CD8-positive, alpha-beta memory T cell (primary cell): ENCODE measurements at regions not wholly inside any gene's neighbourhood (a gene's known extent, or its start where the extent isn't known, plus 50 kb on each side); places are given as distances from the start of the nearest gene placed in this dataset.

ENCODE experiments used
- CTCF ChIA-PET: fragments of 350-600 bp; sonication (Branson Sonifier 250); formaldehyde crosslinking; loops from one replicate; lab custom pipeline; 2021; ENCODE audit warnings: antibody characterized with exemption; lab: Charles Lee
- POLR2A ChIA-PET: fragments of 350-600 bp; sonication (Branson Sonifier 250); formaldehyde crosslinking; loops from one replicate; lab custom pipeline; 2021; ENCODE audit warnings: antibody characterized with exemption; lab: Charles Lee
- DNase-seq, 5 donors: peaks; one replicate each; pipeline versions ENCODE4 v3.0.0 to v3.0.0-alpha.2; 2020 to 2022; ENCODE audit warnings: mixed read lengths in 1 of 5
- H3K27ac ChIP-seq: one replicate; pipeline ENCODE4 v1.7.0; 2013; ENCODE audit warnings: low read depth, mild to moderate bottlenecking, low read length, moderate library complexity
- H3K27me3 ChIP-seq: 2 replicates; pipeline ENCODE4 v1.7.0; 2013; ENCODE audit warnings: low read length, mild to moderate bottlenecking; ENCODE audit not compliant: insufficient read depth, poor library complexity, severe bottlenecking
- H3K36me3 ChIP-seq: 2 replicates; pipeline ENCODE4 v1.7.0; 2013; ENCODE audit warnings: mild to moderate bottlenecking, low read length, moderate library complexity; ENCODE audit not compliant: insufficient read depth
- H3K4me1 ChIP-seq: 2 replicates; pipeline ENCODE4 v1.7.0; 2013; ENCODE audit warnings: mild to moderate bottlenecking, low read length, moderate library complexity; ENCODE audit not compliant: insufficient read depth
- H3K4me3 ChIP-seq: 2 replicates; pipeline ENCODE4 v1.7.0; 2013; ENCODE audit warnings: mild to moderate bottlenecking, low read length
- H3K9me3 ChIP-seq: 2 replicates; pipeline ENCODE4 v1.7.0; 2013; ENCODE audit warnings: mild to moderate bottlenecking, low read length
- H3K27ac Mint-ChIP-seq, 8 donors: one replicate each; pipeline ENCODE4 v1.8.0; 2020 to 2021; ENCODE audit warnings: mixed read lengths in 8 of 8, mild to moderate bottlenecking in 6 of 8, inconsistent platforms in 3 of 8, moderate library complexity in 3 of 8
- H3K27me3 Mint-ChIP-seq, 2 donors: one replicate each; pipeline ENCODE4 v1.8.0; 2020 to 2021; ENCODE audit warnings: mixed read lengths in 2 of 2, mild to moderate bottlenecking in 1 of 2, moderate library complexity in 1 of 2
- H3K36me3 Mint-ChIP-seq, 3 donors: one replicate each; pipeline ENCODE4 v1.8.0; 2020 to 2021; ENCODE audit warnings: mixed read lengths in 3 of 3, inconsistent platforms in 1 of 3, mild to moderate bottlenecking in 1 of 3
- H3K4me1 Mint-ChIP-seq, 3 donors: one replicate each; pipeline ENCODE4 v1.8.0; 2020 to 2021; ENCODE audit warnings: mixed read lengths in 3 of 3, inconsistent platforms in 1 of 3, mild to moderate bottlenecking in 1 of 3
- H3K4me3 Mint-ChIP-seq, 7 donors: one replicate each; pipeline ENCODE4 v1.8.0; 2020 to 2021; ENCODE audit warnings: mixed read lengths in 7 of 7, mild to moderate bottlenecking in 6 of 7, moderate library complexity in 4 of 7, inconsistent platforms in 2 of 7
- H3K9me3 Mint-ChIP-seq, 5 donors: one replicate each; pipeline ENCODE4 v1.8.0; 2020 to 2022; ENCODE audit warnings: mixed read lengths in 5 of 5, mild to moderate bottlenecking in 3 of 5, moderate library complexity in 2 of 5, inconsistent platforms in 1 of 5

DNA sequence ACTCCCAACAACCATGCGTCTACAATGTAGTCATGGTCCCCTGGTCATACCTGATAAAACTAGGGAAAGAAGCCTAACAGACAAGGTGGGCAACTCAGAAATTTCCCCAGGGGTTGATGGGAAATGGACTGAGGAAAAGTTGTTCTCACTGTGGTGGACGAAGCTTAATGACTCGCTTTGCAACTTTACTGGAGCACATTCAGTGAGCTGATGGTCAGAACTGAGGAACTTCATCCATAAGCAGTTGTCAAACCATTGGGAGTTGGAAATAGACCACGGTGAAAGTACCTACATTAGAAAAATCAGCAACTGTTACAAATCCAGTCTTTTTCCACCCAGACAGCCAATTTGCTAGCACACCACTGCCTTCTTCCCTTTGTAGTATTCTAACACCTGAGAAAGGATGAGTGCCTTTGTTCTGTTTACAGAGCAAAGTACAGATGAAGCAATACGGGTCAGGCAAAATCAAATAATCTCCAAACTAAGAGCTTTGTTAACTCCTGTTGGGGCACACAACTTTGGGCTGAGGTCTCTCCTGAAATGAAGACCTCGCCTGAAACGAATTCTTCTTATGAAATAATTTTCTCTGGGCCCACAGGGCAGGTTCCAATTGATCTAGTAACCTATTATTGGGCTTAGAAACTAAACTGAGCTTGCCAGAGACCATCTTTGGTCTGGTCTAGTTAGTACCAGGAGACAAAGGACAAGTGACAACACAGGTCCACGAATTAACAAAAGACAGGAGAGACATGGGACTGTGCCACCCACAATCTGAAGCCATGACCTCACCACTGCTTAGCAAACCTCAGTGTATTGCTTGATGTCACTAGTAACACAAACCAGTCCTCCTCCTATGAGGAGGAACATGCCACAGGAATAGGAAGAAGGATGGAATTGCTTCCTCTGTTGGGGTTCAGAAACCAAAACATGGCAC lies 58.9 kb upstream of the NFKB1 start:
- Histone ChIP-seq H3K4me1 (no peaks in the 10 kb centered on the region), H3K27me3 (no peaks in the 10 kb centered on the region), H3K4me3 (no peak overlapping the region), H3K36me3 (no peaks in the 10 kb centered on the region), H3K27ac (no peak overlapping the region), H3K9me3 (no peaks in the 10 kb centered on the region)
- Mint-ChIP-seq H3K36me3 (no peaks in the 10 kb centered on the region), H3K4me1 (peaks cover 4% of the 10 kb centered on the region in 3 donors), H3K27ac (peak overlapping the region in 2 of 8 donors; percentile 63 to 75), H3K9me3 (no peaks in the 10 kb centered on the region), H3K4me3 (no peak overlapping the region), H3K27me3 (peaks cover 0 to 3% of the 10 kb centered on the region in 2 donors)
- DNase-seq: no peak
- ChIA-PET CTCF (interaction anchor here (0.6 kb wide), 1 partner anchor 11 kb away, joined by 7 read pairs; no protein-coding TSS in a partner anchor), POLR2A (no interaction called here)

DNA sequence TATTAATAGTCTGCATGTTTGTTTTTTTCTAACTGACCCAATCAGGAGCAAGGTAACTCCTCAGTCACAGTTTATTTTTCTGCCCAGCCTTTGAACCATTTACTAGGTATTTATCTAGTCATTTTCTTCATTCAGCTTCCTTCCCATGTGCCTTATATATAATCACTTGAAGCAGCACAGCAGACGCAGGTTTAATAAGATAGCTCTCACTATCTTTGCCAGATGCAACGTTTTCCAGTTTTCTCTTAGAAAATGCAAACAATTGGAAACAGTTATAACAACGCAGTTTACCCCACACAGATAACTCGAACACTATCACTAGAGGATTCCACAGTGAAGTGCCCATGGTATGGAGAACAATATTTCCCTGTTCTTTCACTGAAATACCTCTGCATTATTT lies 56.4 kb upstream of the NFKB1 start:
- CTCF ChIA-PET: interaction anchor here (1.4 to 2.5 kb wide), 2 partner anchors 12 to 181 kb away, joined by 4 to 9 read pairs; no protein-coding TSS in a partner anchor
- Histone ChIP-seq H3K4me1 (no peaks in the 10 kb centered on the region), H3K27me3 (no peaks in the 10 kb centered on the region), H3K27ac (no peak overlapping the region), H3K36me3 (no peaks in the 10 kb centered on the region), H3K9me3 (no peaks in the 10 kb centered on the region), H3K4me3 (no peak overlapping the region)
- Mint-ChIP-seq H3K36me3 (no peaks in the 10 kb centered on the region), H3K27me3 (peaks cover 0 to 1% of the 10 kb centered on the region in 2 donors), H3K27ac (no peak overlapping the region), H3K4me3 (no peak overlapping the region), H3K4me1 (peaks cover 9 to 17% (median 11%) of the 10 kb centered on the region in 3 donors), H3K9me3 (no peaks in the 10 kb centered on the region)
- POLR2A ChIA-PET: no interaction called here
- DNase-seq: no peak

DNA sequence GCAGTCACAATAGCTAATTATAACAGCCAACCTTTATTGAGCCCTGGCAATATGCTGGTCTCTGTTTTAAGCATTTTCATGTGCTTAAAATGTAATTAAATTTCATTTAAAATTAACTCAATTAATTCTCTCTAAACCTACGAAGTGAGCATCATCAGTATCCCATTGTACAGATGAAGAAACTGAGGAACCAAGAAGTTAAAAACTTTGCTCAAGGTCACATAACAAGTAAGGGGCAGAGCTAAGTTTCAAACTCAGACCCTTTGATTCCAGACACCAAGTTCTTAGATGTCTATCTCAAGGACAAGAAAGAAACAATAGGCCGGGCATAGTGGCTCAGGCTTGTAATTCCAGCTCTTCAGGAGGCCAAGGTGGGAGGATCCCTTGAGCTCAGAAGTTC lies 55.9 kb upstream of the NFKB1 start:
- Histone ChIP-seq H3K4me1 (no peaks in the 10 kb centered on the region), H3K9me3 (no peaks in the 10 kb centered on the region), H3K27ac (no peak overlapping the region), H3K4me3 (no peak overlapping the region), H3K27me3 (no peaks in the 10 kb centered on the region), H3K36me3 (no peaks in the 10 kb centered on the region)
- Mint-ChIP-seq H3K27me3 (peaks cover 0 to 1% of the 10 kb centered on the region in 2 donors), H3K4me1 (peaks cover 9 to 20% (median 13%) of the 10 kb centered on the region in 3 donors), H3K36me3 (no peaks in the 10 kb centered on the region), H3K9me3 (no peaks in the 10 kb centered on the region), H3K27ac (no peak overlapping the region), H3K4me3 (no peak overlapping the region)
- no peak for DNase-seq
- POLR2A ChIA-PET: interaction anchor here (0.6 kb wide), 1 partner anchor 330 kb away, joined by 4 read pairs; no protein-coding TSS in a partner anchor
- CTCF ChIA-PET: interaction anchor here (0.9 to 2.5 kb wide), 3 partner anchors 13 to 654 kb away, joined by 3 to 9 read pairs (median 4); partner anchors contain the start of gene BDH2

DNA sequence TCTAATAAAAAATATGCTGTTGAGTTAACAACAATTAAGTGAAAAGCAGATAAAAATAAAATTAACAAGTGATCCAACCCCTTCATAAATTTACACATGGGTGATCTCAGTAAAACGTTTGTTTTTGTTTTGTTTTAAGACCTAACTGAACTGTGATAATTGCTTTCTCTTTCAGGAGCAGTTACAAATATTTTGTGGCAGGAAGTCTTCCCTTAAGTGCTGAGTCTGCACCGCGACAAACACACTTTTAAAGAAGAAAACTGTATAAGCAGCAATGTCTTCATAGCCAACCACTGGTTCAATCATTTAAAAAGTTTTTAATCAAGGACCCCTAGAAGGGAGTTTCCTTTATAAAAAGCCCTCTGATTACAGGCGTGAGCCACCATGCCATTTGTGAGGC lies 53.7 kb upstream of the NFKB1 start:
- Mint-ChIP-seq H3K27me3 (peaks cover 0 to 1% of the 10 kb centered on the region in 2 donors), H3K36me3 (no peaks in the 10 kb centered on the region), H3K4me1 (peaks cover 9 to 20% (median 13%) of the 10 kb centered on the region in 3 donors), H3K4me3 (peak overlapping the region in 2 of 7 donors; percentile 5 to 37), H3K9me3 (no peaks in the 10 kb centered on the region), H3K27ac (peak overlapping the region in 2 of 8 donors; percentile 31 to 45)
- H3K4me1 ChIP-seq: no peaks in the 10 kb centered on the region
- no peak overlapping the region for H3K4me3 ChIP-seq
- ChIA-PET CTCF (interaction anchor here (0.9 to 1.8 kb wide), 6 partner anchors 14 to 653 kb away, joined by 3 to 8 read pairs (median 3); no protein-coding TSS in a partner anchor), POLR2A (no interaction called here)
- no peaks in the 10 kb centered on the region for H3K27me3 ChIP-seq
- H3K36me3 ChIP-seq: no peaks in the 10 kb centered on the region
- DNase-seq: no peak
- no peaks in the 10 kb centered on the region for H3K9me3 ChIP-seq
- H3K27ac ChIP-seq: no peak overlapping the region

DNA sequence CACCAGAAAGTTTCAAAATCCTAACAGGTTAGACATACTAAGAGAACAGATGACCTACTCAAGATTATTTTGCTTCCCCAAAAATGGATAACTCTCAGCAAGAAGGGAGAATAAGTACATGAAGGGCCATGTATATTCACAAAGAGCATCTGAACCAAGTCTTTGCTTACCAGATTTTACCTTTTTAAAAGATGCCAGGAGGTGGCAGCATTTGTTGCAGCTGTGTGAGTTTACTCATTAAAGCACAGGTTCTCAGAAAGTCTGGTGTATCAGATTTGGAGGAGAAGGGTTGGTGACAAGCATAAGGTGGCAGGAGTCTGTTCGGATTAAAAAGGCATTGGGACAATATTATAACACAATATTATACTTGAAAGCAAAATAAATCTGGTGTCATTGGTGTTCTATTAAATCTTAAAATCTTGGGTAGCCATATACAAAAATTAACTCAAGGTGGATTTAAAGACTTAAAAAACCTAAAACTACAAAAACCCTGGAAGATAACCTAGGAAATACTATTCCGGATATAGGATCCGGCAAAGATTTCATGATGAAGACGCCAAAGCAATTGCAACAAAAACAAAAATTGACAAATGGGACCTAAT lies 51.3 kb upstream of the NFKB1 start:
- Mint-ChIP-seq H3K27ac (peak overlapping the region in 1 of 8 donors; percentile 9), H3K36me3 (no peaks in the 10 kb centered on the region), H3K9me3 (no peaks in the 10 kb centered on the region), H3K4me3 (no peak overlapping the region), H3K27me3 (no peaks in the 10 kb centered on the region), H3K4me1 (peaks cover 9 to 20% (median 13%) of the 10 kb centered on the region in 3 donors)
- no peaks in the 10 kb centered on the region for H3K36me3 ChIP-seq
- no peaks in the 10 kb centered on the region for H3K9me3 ChIP-seq
- CTCF ChIA-PET: interaction anchor here (1.3 to 2.6 kb wide), 3 partner anchors 174 to 558 kb away, joined by 4 to 14 read pairs (median 5); no protein-coding TSS in a partner anchor
- POLR2A ChIA-PET: no interaction called here
- no peak overlapping the region for H3K4me3 ChIP-seq
- DNase-seq: peak; percentile 7 to 63 (median 55)
- H3K27me3 ChIP-seq: no peaks in the 10 kb centered on the region
- no peak overlapping the region for H3K27ac ChIP-seq
- H3K4me1 ChIP-seq: no peaks in the 10 kb centered on the region

DNA sequence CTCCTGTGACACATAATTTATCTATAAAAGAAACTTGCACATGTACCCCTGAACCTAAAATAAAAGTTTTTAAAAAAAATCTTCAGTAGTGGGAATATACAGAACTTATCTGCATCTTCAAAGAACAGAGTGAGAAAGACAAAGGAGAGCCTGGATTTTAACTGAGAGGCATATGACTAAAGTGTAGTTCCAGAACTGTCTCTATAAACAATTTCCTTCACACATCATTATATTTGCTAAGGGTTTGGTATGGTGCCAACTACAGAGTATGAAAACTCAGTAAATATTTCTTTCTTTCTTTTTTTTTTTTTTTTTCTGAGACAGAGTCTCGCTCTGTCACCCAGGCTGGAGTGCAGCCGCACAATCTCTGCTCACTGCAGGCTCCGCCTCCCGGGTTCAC lies 49.9 kb upstream of the NFKB1 start:
- no peaks in the 10 kb centered on the region for H3K36me3 Mint-ChIP-seq
- H3K27me3 ChIP-seq: no peaks in the 10 kb centered on the region
- H3K9me3 Mint-ChIP-seq: no peaks in the 10 kb centered on the region
- peaks cover 0 to 10% of the 10 kb centered on the region in 2 donors for H3K27me3 Mint-ChIP-seq
- no peak overlapping the region for H3K4me3 Mint-ChIP-seq
- no peaks in the 10 kb centered on the region for H3K4me1 ChIP-seq
- H3K27ac ChIP-seq: no peak overlapping the region
- DNase-seq: no peak
- H3K4me3 ChIP-seq: no peak overlapping the region
- H3K36me3 ChIP-seq: no peaks in the 10 kb centered on the region
- H3K9me3 ChIP-seq: no peaks in the 10 kb centered on the region
- ChIA-PET CTCF (interaction anchor here (0.7 to 1.5 kb wide), 2 partner anchors 175 to 582 kb away, joined by 3 read pairs; no protein-coding TSS in a partner anchor), POLR2A (no interaction called here)
- peak overlapping the region in 1 of 8 donors; percentile 68 for H3K27ac Mint-ChIP-seq
- H3K4me1 Mint-ChIP-seq: peaks cover 9 to 20% (median 13%) of the 10 kb centered on the region in 3 donors
